Activated CD4-positive, alpha-beta T cell treated with anti-CD3 and anti-CD28 coated beads, Interleukin-2, Interleukin-6, amounts not matched to agents 100 ng/mL and 50 ng/mL, durations not matched to agents 16 hours and 8 hours (primary cell): ENCODE measurements at regions not wholly inside any gene's neighbourhood (a gene's known extent, or its start where the extent isn't known, plus 50 kb on each side); places are given as distances from the start of the nearest gene placed in this dataset.
"Not testable (repeated sequence)": the region's sequence is repeated elsewhere in the genome, so short reads cannot be mapped to it uniquely, and the experiment has no call there.

Experiments
- DNase-seq: peaks from one replicate; pipeline ENCODE4 v3.0.0-alpha.2; 2020

DNA sequence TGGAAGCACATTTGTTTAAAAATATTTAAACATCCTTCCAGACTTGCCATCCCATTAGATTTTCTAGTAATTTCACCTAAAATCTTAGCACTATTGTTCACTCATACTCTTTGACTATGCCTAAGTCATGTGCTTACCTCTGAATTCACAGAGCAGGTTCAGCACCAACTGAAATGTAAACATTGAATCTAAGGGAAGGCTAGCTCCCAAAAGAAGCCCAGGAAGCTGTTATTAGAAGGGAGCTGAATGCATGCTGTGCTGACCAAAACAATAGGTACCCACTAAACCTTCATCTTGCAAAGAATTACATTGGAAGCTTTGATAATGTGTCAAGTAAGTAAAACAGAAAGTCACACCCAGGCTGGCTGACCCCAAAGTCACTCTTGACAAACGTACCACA is 571.3 kb downstream of the GABRG2 start:
- no peak for DNase-seq

GRCh38 chr5:162641142-162641813 is 573.7 kb downstream of the GABRG2 start:
- DNase-seq = peak; percentile 2

DNA sequence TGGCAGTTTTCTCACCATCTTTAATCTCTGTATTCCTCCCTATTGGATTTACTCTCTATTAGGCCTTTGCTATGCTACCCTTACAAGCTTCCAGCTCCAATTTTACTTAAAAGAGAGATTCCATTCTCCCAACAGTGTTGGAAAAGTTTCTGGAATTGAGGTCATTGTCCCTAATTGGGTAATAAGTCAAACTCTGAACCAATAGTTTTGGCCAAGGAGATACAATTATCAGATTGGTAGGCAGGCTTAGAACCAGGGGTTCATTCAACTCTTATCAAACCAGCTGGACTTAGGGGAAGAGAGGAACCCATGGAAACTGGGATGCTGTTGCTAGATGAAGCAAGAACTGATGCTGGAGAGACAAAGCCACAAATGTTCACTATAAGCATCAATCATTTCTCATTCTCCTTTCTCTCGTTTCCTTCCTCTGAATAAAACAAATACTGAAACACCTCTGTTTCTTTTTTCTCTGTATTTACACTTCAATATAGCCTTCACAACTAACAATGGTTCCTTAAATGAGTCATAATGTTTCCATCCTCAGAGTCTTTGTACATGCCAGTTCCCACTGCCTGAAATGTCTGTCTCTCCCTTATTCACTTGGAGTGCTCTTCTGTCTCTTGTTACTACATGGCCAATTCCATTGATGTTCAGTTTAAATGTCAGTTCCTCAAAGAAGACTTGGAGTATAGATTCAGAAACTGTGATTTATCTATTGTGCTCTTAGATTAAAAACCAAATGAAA is 587.3 kb downstream of the GABRG2 start:
- DNase-seq = no peak

DNA sequence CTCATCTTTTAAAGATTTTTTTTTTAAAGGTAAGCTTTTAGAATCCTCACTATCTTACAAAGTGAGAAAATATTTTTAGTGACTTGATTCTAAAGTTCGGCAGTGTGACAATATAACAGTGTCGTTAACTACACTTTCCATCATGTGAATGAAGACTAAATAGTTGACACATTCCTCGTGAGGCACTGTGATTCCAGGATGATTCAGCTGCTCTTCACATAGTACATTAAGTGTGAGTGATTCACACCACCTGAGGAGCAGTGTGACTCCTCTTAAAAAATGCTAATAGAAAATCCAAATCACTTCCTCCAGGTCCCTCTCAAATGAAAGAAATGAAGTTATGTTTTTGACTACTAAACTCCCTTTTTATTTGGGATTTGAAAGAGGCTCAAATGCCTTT is 589.5 kb downstream of the GABRG2 start:
- DNase-seq = no peak

DNA sequence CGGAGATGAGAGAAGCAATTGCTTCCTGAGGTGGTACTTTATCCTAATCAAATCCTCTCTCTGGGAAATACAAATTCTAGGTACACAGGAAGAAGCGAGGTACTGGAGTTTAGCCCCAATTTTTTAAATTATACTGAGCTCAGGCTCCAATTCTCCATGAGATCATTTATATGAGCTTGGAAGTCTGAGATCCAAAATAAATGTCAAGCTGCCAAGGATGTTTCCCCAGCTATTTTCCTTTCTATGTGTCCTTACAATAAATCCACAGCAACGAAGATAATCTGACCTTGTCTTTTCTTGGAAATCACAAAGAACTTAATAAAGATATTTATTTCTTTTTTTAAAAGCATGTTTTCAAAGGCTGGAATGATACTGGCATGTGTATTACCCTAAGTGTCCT is 597.3 kb downstream of the GABRG2 start:
- DNase-seq = no peak

- no peak for DNase-seq
Measured at GRCh38 chr5:162668926-162669325, 601.4 kb downstream of the GABRG2 start.

DNA sequence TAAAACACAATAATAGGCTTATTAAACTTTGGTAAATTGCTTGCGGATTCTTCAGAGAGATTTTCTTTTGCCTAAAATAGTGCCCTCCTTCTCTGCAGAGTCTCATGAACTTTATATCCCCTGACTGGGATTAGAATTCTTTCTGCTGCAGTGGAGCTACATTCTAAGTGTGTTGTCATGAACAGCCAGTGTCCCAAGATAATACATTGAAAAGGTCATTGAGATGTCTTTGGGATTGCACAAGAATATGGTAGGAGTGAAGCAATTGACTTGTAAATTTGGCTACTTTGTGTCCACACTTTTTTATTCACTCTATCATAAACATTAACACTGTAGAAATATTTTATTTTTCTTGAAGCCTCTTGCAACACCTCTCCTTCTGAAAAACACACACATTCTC is 604.5 kb downstream of the GABRG2 start:
- DNase-seq = no peak

DNA sequence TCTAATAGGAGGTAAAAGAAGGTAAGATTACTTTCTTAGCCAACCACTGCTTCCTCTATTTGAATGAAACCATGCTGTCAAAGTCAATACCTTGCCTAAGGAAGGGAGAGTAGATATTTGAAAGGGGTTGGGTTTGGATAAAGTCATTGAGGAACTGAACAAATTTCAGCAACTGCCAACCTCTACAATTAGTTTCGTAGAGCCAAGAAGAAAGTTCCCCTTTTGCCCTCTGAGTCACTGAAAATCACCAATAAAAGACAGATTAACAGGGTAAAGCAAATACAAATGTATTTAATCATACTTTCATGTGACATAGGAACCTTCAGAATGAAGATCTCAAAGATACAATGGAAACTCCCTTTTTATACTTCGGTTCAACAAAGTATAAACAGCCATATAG is 615.7 kb downstream of the GABRG2 start:
- DNase-seq = no peak

GRCh38 chr5:162684145-162684544 is 616.6 kb downstream of the GABRG2 start:
- DNase-seq = no peak

GRCh38 chr5:162685302-162685701 is 617.7 kb downstream of the GABRG2 start:
- no peak for DNase-seq

- DNase-seq = not testable (repeated sequence)
Measured at GRCh38 chr5:162696272-162696671, 628.7 kb downstream of the GABRG2 start.

- DNase-seq = no peak
Measured at GRCh38 chr5:162699361-162699760, 631.8 kb downstream of the GABRG2 start.

GRCh38 chr5:162703914-162704313 is 636.3 kb downstream of the GABRG2 start:
- no peak for DNase-seq

- DNase-seq = no peak
Measured at GRCh38 chr5:162711244-162711643, 643.7 kb downstream of the GABRG2 start.

GRCh38 chr5:162719720-162720119 is 652.1 kb downstream of the GABRG2 start:
- no peak for DNase-seq

GRCh38 chr5:162721125-162721524 is 653.6 kb downstream of the GABRG2 start:
- DNase-seq = no peak

- DNase-seq = no peak
Measured at GRCh38 chr5:162752612-162753011, 684.8 kb upstream of the CCNG1 start.

- DNase-seq = no peak
Measured at GRCh38 chr5:162762119-162762518, 675.3 kb upstream of the CCNG1 start.

- no peak for DNase-seq
Measured at GRCh38 chr5:162769019-162769418, 668.4 kb upstream of the CCNG1 start.

GRCh38 chr5:162785673-162786072 is 651.7 kb upstream of the CCNG1 start:
- no peak for DNase-seq

DNA sequence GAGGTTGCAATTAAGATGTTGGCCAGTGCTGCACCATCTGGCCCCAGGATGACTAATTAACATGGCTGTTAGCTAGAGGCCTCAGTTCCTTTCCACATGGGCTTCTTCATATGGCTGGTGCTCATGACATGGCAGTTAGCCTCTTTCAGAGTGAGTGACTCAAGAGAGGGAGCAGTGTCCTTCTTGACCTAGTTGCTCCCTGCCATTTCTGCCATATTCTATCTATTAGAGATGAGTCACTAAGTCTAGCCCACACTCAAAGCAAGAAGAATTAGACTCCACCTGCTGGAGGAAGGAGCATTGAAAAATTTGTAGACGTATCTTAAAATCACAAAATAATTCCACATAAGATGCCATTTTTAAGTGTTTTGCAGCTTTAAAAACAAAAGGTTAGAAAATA is 651.2 kb upstream of the CCNG1 start:
- no peak for DNase-seq

GRCh38 chr5:162796507-162796906 is 640.9 kb upstream of the CCNG1 start:
- DNase-seq = no peak

GRCh38 chr5:162800301-162800700 is 637.1 kb upstream of the CCNG1 start:
- DNase-seq = no peak

DNA sequence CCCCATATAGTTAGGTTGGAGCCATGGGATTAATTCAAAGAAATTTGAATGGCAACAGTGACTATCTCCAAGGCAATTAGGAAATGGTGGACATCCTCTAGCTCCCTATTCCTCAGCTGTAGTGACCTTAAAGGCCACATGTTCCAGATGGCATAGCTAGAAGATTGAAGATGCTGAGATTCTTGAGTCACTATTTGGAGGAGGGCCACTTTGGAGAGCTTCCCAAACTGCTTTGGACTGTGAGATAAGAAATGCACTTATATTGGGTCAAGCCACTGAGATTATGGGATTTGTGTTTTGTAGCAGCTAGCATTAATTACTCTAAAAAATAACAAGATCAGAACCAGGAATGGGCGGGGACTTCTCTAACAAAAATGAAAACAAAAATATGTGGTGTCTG is 636.2 kb upstream of the CCNG1 start:
- no peak for DNase-seq

- DNase-seq = no peak
Measured at GRCh38 chr5:162806195-162806594, 631.2 kb upstream of the CCNG1 start.
